HG03460 (cell line): ENCODE measurements at regions not wholly inside any gene's neighbourhood (a gene's known extent, or its start where the extent isn't known, plus 50 kb on each side); places are given as distances from the start of the nearest gene placed in this dataset.
A peak's percentile ranks its signal among the peaks of the same experiment; 100 is the strongest.
"Not testable (repeated sequence)": the region's sequence is repeated elsewhere in the genome, so short reads cannot be mapped to it uniquely, and the experiment has no call there.

Experiments
- ATAC-seq: cut with Tn5 transposase; IDR thresholded peaks from one replicate; pipeline ENCODE4 v1.9.1; 2021; ENCODE audit not compliant: unreplicated experiment

DNA sequence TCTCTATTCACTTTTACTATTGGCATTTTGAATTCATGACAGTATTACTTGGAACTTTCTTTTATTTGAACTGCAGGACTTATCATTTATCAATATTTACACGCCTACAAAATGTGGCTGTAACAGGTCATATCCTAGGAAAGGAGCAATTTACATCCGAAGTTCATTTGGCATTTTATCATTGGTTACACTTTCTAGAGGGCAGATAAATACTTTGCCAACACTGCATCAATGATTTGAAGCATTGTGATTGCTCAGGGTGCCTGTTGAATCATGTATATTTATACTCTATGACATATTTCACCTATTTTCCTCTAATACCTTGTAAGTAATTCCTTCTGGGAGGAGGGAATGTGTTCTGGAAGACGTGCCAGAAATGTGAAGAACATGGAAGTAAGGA lies 136.7 kb downstream of the MID1IP1 start:
- ATAC-seq: no peak

GRCh38 chrX:38939067-38939466 lies 137.8 kb downstream of the MID1IP1 start:
- ATAC-seq: no peak

DNA sequence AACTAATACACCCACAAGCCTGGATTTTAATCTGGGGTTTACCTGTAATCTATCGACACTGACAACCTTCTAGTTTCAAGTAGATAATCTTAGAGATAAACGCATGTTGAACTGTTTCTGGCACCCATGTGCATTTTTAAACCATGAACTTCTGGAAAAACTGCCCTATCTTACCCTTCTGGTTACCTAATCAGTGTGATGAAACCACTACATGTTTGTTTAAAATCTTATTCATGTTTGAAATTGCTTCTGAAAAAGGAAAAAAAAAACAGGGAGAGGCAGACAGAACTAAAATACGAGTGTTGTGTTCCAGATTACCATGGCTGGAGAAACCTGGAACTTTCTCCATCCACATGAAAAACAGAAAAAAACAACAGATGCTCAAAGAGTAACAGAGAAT lies 139.3 kb downstream of the MID1IP1 start:
- ATAC-seq: no peak

DNA sequence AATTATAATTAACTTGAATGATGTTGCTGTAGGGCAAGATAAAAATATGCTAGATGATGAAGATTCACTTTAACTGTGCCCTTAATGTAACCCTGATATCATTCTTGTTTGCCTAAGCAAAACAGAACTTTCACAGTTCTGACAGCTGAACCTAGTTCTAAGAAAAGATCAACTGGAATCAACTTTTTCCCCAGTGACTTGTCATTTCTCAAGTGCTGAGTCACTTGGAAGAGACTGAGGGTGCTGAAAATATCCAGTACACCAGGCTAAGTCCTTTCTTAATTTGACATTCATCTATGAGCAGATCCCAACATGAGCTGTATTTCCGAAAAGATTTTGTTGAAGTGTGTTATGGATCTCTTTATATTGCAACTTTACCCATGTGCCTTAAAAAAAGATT lies 140.4 kb downstream of the MID1IP1 start:
- no peak for ATAC-seq

DNA sequence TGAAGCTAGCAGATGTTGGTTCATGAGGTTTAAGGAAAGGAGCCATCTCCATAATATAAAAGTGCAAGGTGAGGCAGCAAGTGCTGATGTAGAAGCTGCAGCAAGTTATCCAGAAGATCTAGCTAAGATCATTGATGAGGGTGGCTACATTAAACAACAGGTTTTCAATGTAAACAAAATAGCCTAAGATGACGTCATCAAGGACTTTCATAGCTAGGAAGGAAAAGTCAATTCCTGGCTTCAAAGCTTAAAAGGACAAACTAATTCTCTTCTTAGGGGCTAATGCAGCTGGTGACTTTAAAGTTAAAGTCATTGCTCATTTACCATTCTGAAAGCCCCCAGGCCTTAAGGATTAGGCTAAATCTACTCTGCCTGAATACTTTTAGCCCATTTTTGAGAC lies 141.9 kb downstream of the MID1IP1 start:
- no peak for ATAC-seq

- no peak for ATAC-seq
Observed at GRCh38 chrX:38948046-38948445, 146.8 kb downstream of the MID1IP1 start.

- no peak for ATAC-seq
Observed at GRCh38 chrX:38954520-38954919, 153.3 kb downstream of the MID1IP1 start.

DNA sequence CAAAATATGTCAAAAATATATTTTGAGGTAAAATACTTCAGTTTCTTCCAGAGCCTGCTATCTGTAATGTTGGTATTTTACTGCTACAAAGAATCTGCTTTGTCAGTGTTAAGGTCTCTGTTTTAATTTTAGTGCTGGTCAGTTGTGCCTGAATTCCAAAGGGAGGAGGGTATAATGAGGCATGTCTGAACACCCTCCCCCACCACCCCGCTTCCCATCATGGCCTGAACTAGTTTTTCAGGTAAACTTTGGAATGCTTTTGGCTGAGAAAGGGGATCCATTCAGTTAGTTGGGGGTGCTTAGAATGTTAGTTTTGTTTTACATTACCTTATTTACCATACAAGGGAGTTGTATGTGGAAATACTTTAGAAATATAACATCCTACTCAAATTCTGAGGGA lies 158.5 kb downstream of the MID1IP1 start:
- no peak for ATAC-seq

GRCh38 chrX:38960137-38960536 lies 158.9 kb downstream of the MID1IP1 start:
- no peak for ATAC-seq

DNA sequence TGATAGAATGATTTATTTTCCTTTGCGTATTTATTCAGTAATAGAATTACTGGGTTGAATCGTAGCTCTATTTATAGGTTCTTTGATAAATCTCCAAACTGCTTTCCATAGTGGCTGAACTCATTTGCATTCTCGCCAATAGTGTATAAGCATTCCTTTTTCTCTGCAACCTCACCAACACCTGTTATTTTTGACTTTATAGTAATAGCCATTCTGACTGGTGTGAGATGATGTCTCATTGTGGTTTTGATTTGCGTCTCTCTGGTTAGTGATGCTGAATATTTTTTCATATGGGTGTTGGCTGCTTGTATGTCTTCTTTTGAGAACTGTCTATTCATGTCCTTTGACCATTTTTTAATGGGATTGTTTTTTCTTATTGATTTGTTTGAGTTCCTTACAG lies 160.7 kb downstream of the MID1IP1 start:
- ATAC-seq: no peak

DNA sequence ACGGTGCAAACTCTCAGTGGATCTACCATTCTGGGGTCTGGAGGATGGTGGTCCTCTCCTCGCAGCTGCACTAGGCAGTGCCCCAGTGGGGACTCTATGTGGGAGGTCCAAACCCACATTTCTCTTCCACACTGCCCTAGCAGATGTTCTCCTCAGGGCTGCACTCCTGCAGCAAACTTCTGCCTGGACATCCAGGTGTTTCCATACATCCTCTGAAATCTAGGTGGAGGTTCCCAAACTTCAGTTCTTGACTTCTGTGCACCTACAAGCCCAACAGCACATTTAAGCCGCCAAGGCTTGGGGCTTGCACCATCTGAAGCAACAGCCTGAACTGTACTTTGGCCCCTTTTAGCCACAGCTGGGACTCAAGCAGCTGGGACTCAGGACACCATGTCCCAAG lies 162.0 kb downstream of the MID1IP1 start:
- ATAC-seq: not testable (repeated sequence)

GRCh38 chrX:38965888-38966287 lies 164.6 kb downstream of the MID1IP1 start:
- ATAC-seq: no peak

DNA sequence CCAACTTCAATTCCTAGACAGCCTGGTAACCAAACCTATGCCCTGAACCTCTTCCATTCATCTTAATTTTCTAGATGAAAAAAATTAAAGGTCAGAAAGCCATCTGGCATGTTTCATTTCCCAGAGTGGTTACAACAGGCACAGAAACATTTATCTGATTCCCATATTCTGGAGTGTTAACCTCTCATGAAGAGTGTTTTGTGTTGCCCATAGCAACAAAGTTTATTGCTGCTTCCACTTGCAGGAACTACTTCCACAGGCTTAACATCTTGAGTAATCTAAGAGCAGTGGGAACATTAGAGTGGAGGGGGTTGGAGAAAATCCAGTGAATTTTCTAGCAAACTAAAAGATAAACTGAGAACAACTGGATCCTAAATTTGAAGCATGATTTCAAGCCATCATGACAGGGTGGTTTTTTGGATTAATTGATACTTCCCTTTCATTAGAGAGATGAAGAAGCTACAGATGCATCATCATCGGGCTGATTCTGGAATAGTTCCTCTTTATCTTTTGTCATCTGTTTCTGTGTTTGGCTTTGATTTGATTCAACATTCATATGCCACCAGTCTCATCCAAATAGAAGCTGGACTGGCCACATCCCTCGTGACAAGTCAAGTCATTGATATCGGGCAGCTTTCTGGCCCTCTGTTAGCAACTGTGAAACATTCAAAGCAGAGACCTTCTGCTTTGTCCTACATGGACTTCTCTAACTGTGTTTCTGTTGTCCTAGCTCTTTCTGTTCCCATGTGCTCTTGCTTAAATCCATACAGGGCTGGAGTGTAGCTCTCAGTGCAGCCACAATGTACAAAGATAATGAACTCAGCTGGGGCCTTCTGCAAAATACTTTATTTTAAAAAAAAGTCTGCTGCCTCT lies 167.3 kb downstream of the MID1IP1 start:
- no peak for ATAC-seq

DNA sequence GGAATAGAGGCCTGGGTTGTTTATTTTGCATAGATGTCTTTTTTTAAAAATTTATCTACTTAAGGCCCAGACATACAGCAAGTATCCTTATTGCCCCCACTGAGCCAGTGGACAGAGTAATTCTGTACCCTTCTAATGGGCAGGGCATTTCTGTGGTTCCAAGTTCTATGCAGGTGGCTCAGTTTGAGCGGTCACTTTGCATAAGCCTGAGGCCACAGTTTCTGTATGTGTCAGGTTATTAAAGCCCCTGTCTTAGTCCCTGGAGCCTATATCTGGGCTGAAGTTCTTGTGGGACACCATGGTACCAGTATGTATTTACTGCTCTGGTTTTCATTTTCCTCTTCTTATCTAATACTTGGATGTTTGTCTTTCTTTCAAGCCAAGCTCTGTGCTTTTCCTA lies 168.8 kb downstream of the MID1IP1 start:
- ATAC-seq: no peak

DNA sequence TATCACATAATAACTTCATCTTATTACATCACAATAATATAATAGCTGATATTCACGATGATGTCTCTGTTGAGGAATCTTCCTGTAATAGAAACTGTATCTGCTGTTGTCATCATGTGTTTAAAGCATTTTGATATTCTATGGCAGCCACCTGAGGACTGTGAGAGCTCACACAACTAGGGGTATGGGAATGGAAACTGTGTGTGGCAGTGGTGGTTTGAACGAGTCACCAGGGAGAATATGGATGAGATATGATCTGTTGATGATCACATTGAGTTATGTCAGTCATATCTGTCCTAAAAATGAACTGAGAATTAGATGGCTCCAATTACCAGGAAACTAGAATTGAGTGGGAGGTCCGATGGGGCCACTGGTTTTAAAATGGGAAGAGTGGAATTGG lies 169.6 kb downstream of the MID1IP1 start:
- ATAC-seq: no peak

- no peak for ATAC-seq
Observed at GRCh38 chrX:38973322-38973721, 172.1 kb downstream of the MID1IP1 start.

- no peak for ATAC-seq
Observed at GRCh38 chrX:38974542-38974941, 173.3 kb downstream of the MID1IP1 start.

DNA sequence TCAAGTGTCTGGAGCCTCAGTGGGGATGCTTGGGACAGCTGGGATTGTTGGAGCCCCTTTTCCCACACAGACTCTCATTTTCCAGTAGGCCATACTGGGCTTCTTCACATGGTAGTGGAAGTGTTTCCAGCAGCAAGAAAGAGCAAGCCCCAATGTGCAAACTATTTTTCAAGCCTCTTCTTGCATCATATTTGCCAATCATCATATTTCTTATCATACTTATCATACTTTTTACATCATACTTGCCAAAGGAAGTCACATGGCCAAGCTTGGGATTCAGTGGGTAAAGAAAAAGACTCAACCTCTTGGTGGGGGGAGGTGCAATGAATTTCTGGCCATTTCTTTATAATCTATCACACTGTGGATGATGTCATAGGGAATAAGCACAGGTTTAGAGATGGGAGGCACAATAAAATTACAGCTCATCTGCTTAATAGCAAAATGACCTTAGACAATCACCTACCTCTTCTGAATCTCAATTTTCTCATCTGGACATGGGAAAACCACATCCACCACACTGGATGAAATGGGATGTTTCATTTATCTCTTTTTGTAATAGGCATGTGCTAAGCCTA lies 174.2 kb downstream of the MID1IP1 start:
- no peak for ATAC-seq

DNA sequence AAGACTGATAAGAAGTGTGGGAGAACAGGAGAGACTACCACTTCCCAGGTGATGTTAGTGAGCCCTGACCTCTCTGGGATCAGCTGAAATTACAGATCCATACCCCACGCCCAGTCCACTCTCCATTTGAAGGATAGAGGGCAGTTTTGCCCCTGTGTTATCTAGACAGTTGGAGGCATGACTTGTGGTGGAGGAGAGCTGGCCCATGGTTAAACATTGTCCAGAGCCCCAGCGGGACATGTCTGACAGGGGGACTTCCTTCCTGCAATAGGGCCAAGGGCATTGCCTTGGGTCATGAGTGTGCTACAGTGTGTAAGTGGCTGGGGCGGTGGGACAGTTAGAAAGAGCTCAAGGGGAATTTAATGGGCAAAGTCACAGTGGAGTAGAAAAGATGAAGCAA lies 181.1 kb downstream of the MID1IP1 start:
- peak; percentile 76 for ATAC-seq

GRCh38 chrX:38982843-38983242 lies 181.6 kb downstream of the MID1IP1 start:
- ATAC-seq: no peak

DNA sequence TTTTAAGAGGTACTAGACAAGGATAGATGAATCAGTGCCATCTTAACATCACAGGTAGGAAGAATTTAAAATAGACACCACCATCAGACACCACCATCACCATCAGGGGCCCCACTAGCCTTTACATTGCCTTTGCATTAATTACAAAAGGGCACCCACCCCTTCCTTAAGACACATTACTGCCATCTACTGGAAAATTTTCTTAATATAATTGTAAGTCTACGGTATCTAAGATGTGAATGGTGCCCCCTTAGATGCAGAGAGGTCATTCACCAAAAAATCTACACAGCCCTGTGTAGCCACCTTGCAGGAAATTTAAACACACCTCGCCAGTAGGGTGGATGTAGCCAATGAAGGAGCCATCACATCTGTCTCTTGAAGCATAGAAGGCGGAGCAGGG lies 184.1 kb downstream of the MID1IP1 start:
- no peak for ATAC-seq

GRCh38 chrX:38985945-38986344 lies 184.7 kb downstream of the MID1IP1 start:
- ATAC-seq: no peak

- ATAC-seq: no peak
Observed at GRCh38 chrX:38986586-38986985, 185.3 kb downstream of the MID1IP1 start.
